ENCODE measurements at regions not wholly inside any gene's neighbourhood (a gene's known extent, or its start where the extent isn't known, plus 50 kb on each side); places are given as distances from the start of the nearest gene placed in this dataset.

- Mint-ChIP-seq H3K9me3 (no peaks in the 10 kb centered on the region), H3K27me3 (no peaks in the 10 kb centered on the region), H3K4me1 (no peaks in the 10 kb centered on the region), H3K4me3 (no peak overlapping the region), H3K27ac (no peak overlapping the region)
- ATAC-seq (no peak), DNase-seq (no peak)
Observed at GRCh38 chr4:11603591-11604194, 175.0 kb upstream of the HS3ST1 start.

GRCh38 chr4:11602606-11603340 lies 174.1 kb upstream of the HS3ST1 start:
- H3K4me3 Mint-ChIP-seq = no peak overlapping the region
- no peaks in the 10 kb centered on the region for H3K4me1 Mint-ChIP-seq
- DNase-seq (no peak), ATAC-seq (no peak)
- no peaks in the 10 kb centered on the region for H3K9me3 Mint-ChIP-seq
- H3K27ac Mint-ChIP-seq = no peak overlapping the region
- H3K27me3 Mint-ChIP-seq = no peaks in the 10 kb centered on the region

GRCh38 chr4:11599064-11599463 lies 170.4 kb upstream of the HS3ST1 start:
- no peaks in the 10 kb centered on the region for H3K4me1 Mint-ChIP-seq
- ATAC-seq (no peak), DNase-seq (no peak)
- no peaks in the 10 kb centered on the region for H3K27me3 Mint-ChIP-seq
- no peaks in the 10 kb centered on the region for H3K9me3 Mint-ChIP-seq
- peak overlapping the region in 1 of 2 donors; percentile 67 for H3K27ac Mint-ChIP-seq
- no peak overlapping the region for H3K4me3 Mint-ChIP-seq

GRCh38 chr4:11598591-11598990 lies 169.9 kb upstream of the HS3ST1 start:
- Mint-ChIP-seq H3K27ac (no peak overlapping the region), H3K27me3 (no peaks in the 10 kb centered on the region), H3K4me1 (no peaks in the 10 kb centered on the region), H3K4me3 (no peak overlapping the region), H3K9me3 (no peaks in the 10 kb centered on the region)
- DNase-seq (no peak), ATAC-seq (no peak)

- no peak for ATAC-seq
- no peaks in the 10 kb centered on the region for H3K9me3 Mint-ChIP-seq
- no peak overlapping the region for H3K27ac Mint-ChIP-seq
- no peak for DNase-seq
- H3K4me3 Mint-ChIP-seq = no peak overlapping the region
- H3K4me1 Mint-ChIP-seq = no peaks in the 10 kb centered on the region
- no peaks in the 10 kb centered on the region for H3K27me3 Mint-ChIP-seq
Observed at GRCh38 chr4:11597506-11597905, 168.8 kb upstream of the HS3ST1 start.

- no peak overlapping the region for H3K27ac Mint-ChIP-seq
- H3K4me1 Mint-ChIP-seq = no peaks in the 10 kb centered on the region
- ATAC-seq = no peak
- H3K9me3 Mint-ChIP-seq = no peaks in the 10 kb centered on the region
- no peak for DNase-seq
- H3K27me3 Mint-ChIP-seq = no peaks in the 10 kb centered on the region
- H3K4me3 Mint-ChIP-seq = no peak overlapping the region
Observed at GRCh38 chr4:11596989-11597388, 168.3 kb upstream of the HS3ST1 start.

GRCh38 chr4:11593576-11594116 lies 165.0 kb upstream of the HS3ST1 start:
- ATAC-seq (no peak), DNase-seq (no peak)
- H3K4me3 Mint-ChIP-seq = no peak overlapping the region
- H3K27me3 Mint-ChIP-seq = no peaks in the 10 kb centered on the region
- H3K27ac Mint-ChIP-seq = no peak overlapping the region
- H3K4me1 Mint-ChIP-seq = no peaks in the 10 kb centered on the region
- H3K9me3 Mint-ChIP-seq = no peaks in the 10 kb centered on the region

GRCh38 chr4:11592276-11592675 lies 163.6 kb upstream of the HS3ST1 start:
- ATAC-seq (no peak), DNase-seq (no peak)
- Mint-ChIP-seq H3K4me3 (no peak overlapping the region), H3K9me3 (no peaks in the 10 kb centered on the region), H3K27me3 (no peaks in the 10 kb centered on the region), H3K4me1 (no peaks in the 10 kb centered on the region), H3K27ac (no peak overlapping the region)

DNA sequence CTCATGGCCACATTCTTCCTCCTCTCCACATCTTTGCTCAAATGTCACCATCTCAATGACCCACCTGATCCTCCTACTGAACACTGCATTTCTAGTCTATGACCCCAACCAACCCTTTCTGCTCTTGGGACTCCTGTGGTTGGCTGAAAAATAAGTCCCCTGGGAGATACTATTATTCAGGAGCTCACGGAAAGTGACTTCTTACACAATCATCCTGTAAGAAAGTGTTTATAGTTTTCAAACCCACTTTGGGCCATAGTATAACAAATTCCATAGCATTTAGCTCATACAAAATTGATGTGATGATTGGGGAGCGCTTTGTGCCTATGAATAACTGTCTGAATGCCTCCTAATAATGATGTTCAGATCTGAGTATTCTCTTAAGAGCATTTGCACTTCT lies 161.4 kb upstream of the HS3ST1 start:
- DNase-seq (no peak), ATAC-seq (no peak)
- Mint-ChIP-seq H3K4me3 (no peak overlapping the region), H3K27ac (no peak overlapping the region), H3K27me3 (no peaks in the 10 kb centered on the region), H3K9me3 (no peaks in the 10 kb centered on the region), H3K4me1 (no peaks in the 10 kb centered on the region)

DNA sequence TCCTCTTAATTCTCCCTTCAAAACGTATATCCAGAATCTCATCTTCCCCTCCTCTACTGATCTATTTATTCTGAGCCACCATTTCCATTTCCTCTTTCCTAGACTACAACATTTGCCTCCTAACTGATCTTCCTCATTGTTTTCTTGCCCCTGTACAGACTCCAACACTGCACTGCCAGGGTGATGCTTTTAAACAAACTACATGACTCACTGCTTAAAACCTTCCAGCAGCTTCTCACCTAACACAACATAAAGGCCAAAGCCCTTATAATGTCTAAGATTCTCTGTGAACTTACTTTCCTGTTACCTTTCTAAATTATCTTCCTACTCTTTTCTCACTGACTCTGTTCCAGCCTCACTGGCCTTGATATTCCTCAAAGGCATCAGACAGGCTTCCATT lies 161.0 kb upstream of the HS3ST1 start:
- H3K4me1 Mint-ChIP-seq = no peaks in the 10 kb centered on the region
- H3K4me3 Mint-ChIP-seq = no peak overlapping the region
- no peak for DNase-seq
- H3K27me3 Mint-ChIP-seq = no peaks in the 10 kb centered on the region
- no peak for ATAC-seq
- no peaks in the 10 kb centered on the region for H3K9me3 Mint-ChIP-seq
- no peak overlapping the region for H3K27ac Mint-ChIP-seq

- Mint-ChIP-seq H3K27ac (no peak overlapping the region), H3K27me3 (no peaks in the 10 kb centered on the region), H3K9me3 (no peaks in the 10 kb centered on the region), H3K4me3 (no peak overlapping the region), H3K4me1 (no peaks in the 10 kb centered on the region)
- no peak for ATAC-seq
- DNase-seq = no peak
Observed at GRCh38 chr4:11587797-11588196, 159.1 kb upstream of the HS3ST1 start.

- Mint-ChIP-seq H3K9me3 (peaks cover 0 to 16% of the 10 kb centered on the region in 2 donors), H3K4me3 (no peak overlapping the region), H3K27ac (no peak overlapping the region), H3K27me3 (no peaks in the 10 kb centered on the region), H3K4me1 (no peaks in the 10 kb centered on the region)
- ATAC-seq (no peak), DNase-seq (no peak)
Observed at GRCh38 chr4:11585506-11585905, 156.8 kb upstream of the HS3ST1 start.

DNA sequence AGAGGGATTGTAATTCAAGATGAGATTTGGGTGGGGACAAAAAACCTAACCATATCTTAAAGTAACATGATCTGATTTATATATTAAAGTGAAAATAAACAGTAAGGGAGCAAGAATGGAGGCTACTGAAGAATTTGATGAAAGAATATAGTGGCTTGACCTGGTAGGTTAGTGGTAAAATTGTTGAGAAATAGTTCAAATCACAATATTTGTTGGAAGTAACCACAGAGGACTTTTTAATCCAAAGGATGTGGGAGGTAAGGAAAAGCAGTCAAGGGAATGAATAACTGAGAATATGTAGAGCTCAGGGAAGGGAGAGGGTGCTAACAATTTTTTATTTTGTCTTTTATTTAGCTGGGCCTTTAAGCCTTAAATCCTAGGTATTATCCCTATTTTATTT lies 139.8 kb upstream of the HS3ST1 start:
- no peak for DNase-seq
- peaks cover 13 to 16% of the 10 kb centered on the region in 2 donors for H3K9me3 Mint-ChIP-seq
- H3K4me3 Mint-ChIP-seq = no peak overlapping the region
- H3K4me1 Mint-ChIP-seq = no peaks in the 10 kb centered on the region
- H3K27me3 Mint-ChIP-seq = no peaks in the 10 kb centered on the region
- H3K27ac Mint-ChIP-seq = no peak overlapping the region
- ATAC-seq = no peak

- H3K27ac Mint-ChIP-seq = no peak overlapping the region
- no peak for DNase-seq
- H3K4me1 Mint-ChIP-seq = no peaks in the 10 kb centered on the region
- peak; percentile 26 for ATAC-seq
- no peak overlapping the region for H3K4me3 Mint-ChIP-seq
- H3K9me3 Mint-ChIP-seq = peaks cover 16 to 18% of the 10 kb centered on the region in 2 donors
- H3K27me3 Mint-ChIP-seq = no peaks in the 10 kb centered on the region
Observed at GRCh38 chr4:11566444-11567022, 137.8 kb upstream of the HS3ST1 start.

DNA sequence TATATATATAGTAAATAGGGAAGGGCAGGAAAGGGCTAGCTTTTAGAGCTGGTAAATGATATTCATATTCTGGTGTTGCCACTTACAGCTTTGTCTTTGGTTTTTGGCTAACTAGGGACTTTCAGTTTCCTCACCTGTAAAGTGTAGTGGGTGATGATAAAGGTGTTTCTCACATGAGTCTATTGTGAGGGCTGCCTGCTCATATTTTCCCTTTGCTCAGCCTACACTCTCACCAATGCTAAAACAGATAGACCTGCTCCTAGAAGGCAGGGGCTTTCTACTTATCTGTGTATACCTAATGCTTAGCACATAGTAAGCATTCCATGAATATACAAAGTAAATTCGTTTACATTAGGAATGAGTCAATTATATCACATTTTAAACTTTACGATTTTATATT lies 137.2 kb upstream of the HS3ST1 start:
- Mint-ChIP-seq H3K4me1 (no peaks in the 10 kb centered on the region), H3K9me3 (peaks cover 16 to 21% of the 10 kb centered on the region in 2 donors), H3K27me3 (no peaks in the 10 kb centered on the region), H3K4me3 (no peak overlapping the region), H3K27ac (no peak overlapping the region)
- ATAC-seq (peak; percentile 87), DNase-seq (peak in 1 of 2 donors; percentile 14)

- peak overlapping the region in 1 of 2 donors; percentile 3 for H3K27ac Mint-ChIP-seq
- H3K4me3 Mint-ChIP-seq = no peak overlapping the region
- DNase-seq (no peak), ATAC-seq (peak; percentile 79)
- H3K4me1 Mint-ChIP-seq = no peaks in the 10 kb centered on the region
- peaks cover 2% of the 10 kb centered on the region for H3K27me3 Mint-ChIP-seq
- peaks cover 17 to 21% of the 10 kb centered on the region in 2 donors for H3K9me3 Mint-ChIP-seq
Observed at GRCh38 chr4:11565213-11565612, 136.5 kb upstream of the HS3ST1 start.

Data from stimulated activated naive CD8-positive, alpha-beta T cell treated with anti-CD3 and anti-CD28 coated beads, Interleukin-15, amount 100 ng/mL, for 72 hours (primary cell).